Liver (tissue), 3 donors: ENCODE measurements at regions not wholly inside any gene's neighbourhood (a gene's known extent, or its start where the extent isn't known, plus 50 kb on each side); places are given as distances from the start of the nearest gene placed in this dataset.

ENCODE experiments used
- EGR1 ChIP-seq, 2 donors: IDR thresholded peaks; 2 replicates each; pipeline ENCODE4 v1.6.1; 2016 to 2018; ENCODE audit warnings: antibody characterized with exemption in 2 of 2, low read depth in 2 of 2
- FOXA1 ChIP-seq: IDR thresholded peaks from 2 replicates; pipeline ENCODE4 v1.6.1; 2016; ENCODE audit warnings: antibody characterized with exemption
- GABPA ChIP-seq, 2 donors: IDR thresholded peaks in 1 of 2; conservative IDR thresholded peaks in 1 of 2; 2 replicates each; pipeline ENCODE4 v1.6.1; 2016; ENCODE audit warnings: antibody characterized with exemption in 2 of 2, mild to moderate bottlenecking in 1 of 2, moderate library complexity in 1 of 2
- HNF4A ChIP-seq, 2 donors: conservative IDR thresholded peaks; 2 replicates each; pipeline ENCODE4 v1.6.1; 2016; ENCODE audit warnings: antibody characterized with exemption in 2 of 2, mild to moderate bottlenecking in 2 of 2
- HNF4G ChIP-seq: IDR thresholded peaks from 2 replicates; pipeline ENCODE4 v1.6.1; 2016; ENCODE audit warnings: antibody characterized with exemption
- JUND ChIP-seq, 2 donors: IDR thresholded peaks; 2 replicates each; pipeline ENCODE4 v1.6.1; 2016; ENCODE audit warnings: antibody characterized with exemption in 2 of 2
- RAD21 ChIP-seq, 2 donors: IDR thresholded peaks; 2 replicates each; pipeline ENCODE4 v1.6.1; 2016; ENCODE audit warnings: antibody characterized with exemption in 2 of 2, mild to moderate bottlenecking in 2 of 2
- TAF1 ChIP-seq: conservative IDR thresholded peaks from 2 replicates; pipeline ENCODE4 v1.6.1; 2016; ENCODE audit warnings: antibody characterized with exemption, mild to moderate bottlenecking
- YY1 ChIP-seq: IDR thresholded peaks from 2 replicates; pipeline ENCODE4 v1.6.1; 2016; ENCODE audit warnings: antibody characterized with exemption, mild to moderate bottlenecking
- TF ChIP-seq, protein P1 (sequence below): fragments of 150-350 bp; IDR thresholded peaks from 2 replicates; pipeline ENCODE4 v1.5.1; 2017; ENCODE audit warnings: improper control_type of control experiment, low read depth, low read length; ENCODE audit not compliant: missing input control
- TF ChIP-seq, protein P2 (sequence below): IDR thresholded peaks from 2 replicates; pipeline ENCODE4 v1.6.1; 2016; ENCODE audit warnings: antibody characterized with exemption, mild to moderate bottlenecking
- TF ChIP-seq, protein P3 (sequence below): IDR thresholded peaks from 2 replicates; pipeline ENCODE4 v1.6.1; 2016; ENCODE audit warnings: antibody characterized with exemption
- donor health status: healthy.
- donor health status: healthy.

DNA sequence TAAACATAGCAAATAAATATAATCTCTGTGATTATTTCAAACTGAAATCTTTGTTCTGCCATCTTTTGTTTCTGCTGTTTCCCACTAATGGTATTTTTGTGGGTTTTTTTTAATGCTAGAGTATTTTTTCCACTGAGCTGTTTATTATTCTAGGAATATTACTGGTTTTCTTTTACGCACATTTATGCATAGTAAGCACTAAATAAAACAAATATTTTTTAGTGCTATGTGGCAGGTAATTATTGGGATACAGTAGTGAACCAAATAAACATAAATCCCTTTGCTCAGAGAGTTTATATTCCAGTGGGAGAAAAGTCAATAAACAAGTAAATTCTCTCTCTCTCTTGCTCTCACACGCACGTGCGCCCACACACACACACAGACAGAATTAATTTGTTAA is 397.4 kb downstream of the PRDM5 start:
- TF ChIP-seq, protein P1, sequence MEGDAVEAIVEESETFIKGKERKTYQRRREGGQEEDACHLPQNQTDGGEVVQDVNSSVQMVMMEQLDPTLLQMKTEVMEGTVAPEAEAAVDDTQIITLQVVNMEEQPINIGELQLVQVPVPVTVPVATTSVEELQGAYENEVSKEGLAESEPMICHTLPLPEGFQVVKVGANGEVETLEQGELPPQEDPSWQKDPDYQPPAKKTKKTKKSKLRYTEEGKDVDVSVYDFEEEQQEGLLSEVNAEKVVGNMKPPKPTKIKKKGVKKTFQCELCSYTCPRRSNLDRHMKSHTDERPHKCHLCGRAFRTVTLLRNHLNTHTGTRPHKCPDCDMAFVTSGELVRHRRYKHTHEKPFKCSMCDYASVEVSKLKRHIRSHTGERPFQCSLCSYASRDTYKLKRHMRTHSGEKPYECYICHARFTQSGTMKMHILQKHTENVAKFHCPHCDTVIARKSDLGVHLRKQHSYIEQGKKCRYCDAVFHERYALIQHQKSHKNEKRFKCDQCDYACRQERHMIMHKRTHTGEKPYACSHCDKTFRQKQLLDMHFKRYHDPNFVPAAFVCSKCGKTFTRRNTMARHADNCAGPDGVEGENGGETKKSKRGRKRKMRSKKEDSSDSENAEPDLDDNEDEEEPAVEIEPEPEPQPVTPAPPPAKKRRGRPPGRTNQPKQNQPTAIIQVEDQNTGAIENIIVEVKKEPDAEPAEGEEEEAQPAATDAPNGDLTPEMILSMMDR: no peak
- TF ChIP-seq, protein P2, sequence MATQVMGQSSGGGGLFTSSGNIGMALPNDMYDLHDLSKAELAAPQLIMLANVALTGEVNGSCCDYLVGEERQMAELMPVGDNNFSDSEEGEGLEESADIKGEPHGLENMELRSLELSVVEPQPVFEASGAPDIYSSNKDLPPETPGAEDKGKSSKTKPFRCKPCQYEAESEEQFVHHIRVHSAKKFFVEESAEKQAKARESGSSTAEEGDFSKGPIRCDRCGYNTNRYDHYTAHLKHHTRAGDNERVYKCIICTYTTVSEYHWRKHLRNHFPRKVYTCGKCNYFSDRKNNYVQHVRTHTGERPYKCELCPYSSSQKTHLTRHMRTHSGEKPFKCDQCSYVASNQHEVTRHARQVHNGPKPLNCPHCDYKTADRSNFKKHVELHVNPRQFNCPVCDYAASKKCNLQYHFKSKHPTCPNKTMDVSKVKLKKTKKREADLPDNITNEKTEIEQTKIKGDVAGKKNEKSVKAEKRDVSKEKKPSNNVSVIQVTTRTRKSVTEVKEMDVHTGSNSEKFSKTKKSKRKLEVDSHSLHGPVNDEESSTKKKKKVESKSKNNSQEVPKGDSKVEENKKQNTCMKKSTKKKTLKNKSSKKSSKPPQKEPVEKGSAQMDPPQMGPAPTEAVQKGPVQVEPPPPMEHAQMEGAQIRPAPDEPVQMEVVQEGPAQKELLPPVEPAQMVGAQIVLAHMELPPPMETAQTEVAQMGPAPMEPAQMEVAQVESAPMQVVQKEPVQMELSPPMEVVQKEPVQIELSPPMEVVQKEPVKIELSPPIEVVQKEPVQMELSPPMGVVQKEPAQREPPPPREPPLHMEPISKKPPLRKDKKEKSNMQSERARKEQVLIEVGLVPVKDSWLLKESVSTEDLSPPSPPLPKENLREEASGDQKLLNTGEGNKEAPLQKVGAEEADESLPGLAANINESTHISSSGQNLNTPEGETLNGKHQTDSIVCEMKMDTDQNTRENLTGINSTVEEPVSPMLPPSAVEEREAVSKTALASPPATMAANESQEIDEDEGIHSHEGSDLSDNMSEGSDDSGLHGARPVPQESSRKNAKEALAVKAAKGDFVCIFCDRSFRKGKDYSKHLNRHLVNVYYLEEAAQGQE: no peak
- TF ChIP-seq YY1 (no peak), TAF1 (no peak), HNF4A (conservative IDR thresholded peaks at IDR 0.05) (no peak), EGR1 (IDR thresholded peaks at IDR 0.05; ENCODE audit: low read depth in 2 of 2) (no peak), HNF4G (no peak), GABPA (IDR thresholded peaks at IDR 0.05 in 1 of 2, conservative IDR thresholded peaks at IDR 0.05 in 1 of 2) (no peak), RAD21 (IDR thresholded peaks at IDR 0.05) (no peak), JUND (IDR thresholded peaks at IDR 0.05) (no peak), FOXA1 (no peak)
- TF ChIP-seq, protein P3, sequence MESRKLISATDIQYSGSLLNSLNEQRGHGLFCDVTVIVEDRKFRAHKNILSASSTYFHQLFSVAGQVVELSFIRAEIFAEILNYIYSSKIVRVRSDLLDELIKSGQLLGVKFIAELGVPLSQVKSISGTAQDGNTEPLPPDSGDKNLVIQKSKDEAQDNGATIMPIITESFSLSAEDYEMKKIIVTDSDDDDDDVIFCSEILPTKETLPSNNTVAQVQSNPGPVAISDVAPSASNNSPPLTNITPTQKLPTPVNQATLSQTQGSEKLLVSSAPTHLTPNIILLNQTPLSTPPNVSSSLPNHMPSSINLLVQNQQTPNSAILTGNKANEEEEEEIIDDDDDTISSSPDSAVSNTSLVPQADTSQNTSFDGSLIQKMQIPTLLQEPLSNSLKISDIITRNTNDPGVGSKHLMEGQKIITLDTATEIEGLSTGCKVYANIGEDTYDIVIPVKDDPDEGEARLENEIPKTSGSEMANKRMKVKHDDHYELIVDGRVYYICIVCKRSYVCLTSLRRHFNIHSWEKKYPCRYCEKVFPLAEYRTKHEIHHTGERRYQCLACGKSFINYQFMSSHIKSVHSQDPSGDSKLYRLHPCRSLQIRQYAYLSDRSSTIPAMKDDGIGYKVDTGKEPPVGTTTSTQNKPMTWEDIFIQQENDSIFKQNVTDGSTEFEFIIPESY: no peak
